GM12864 (cell line): ENCODE measurements at regions not wholly inside any gene's neighbourhood (a gene's known extent, or its start where the extent isn't known, plus 50 kb on each side); places are given as distances from the start of the nearest gene placed in this dataset.

Source experiments
- DNase-seq: peaks from one replicate; pipeline ENCODE4 v3.0.0-alpha.2; 2011; ENCODE audit warnings: low read depth
- H3K4me3 ChIP-seq: 2 replicates; pipeline ENCODE4 v1.5.1; 2011; ENCODE audit warnings: mild to moderate bottlenecking, low read depth, low read length, control low read depth
- TF ChIP-seq, protein P1 (sequence below): IDR thresholded peaks from 2 replicates; pipeline ENCODE4 v1.5.1; 2011; ENCODE audit warnings: low read depth, mild to moderate bottlenecking, moderate library complexity, low read length, control low read depth, inconsistent platforms; ENCODE audit errors: missing control alignments

DNA sequence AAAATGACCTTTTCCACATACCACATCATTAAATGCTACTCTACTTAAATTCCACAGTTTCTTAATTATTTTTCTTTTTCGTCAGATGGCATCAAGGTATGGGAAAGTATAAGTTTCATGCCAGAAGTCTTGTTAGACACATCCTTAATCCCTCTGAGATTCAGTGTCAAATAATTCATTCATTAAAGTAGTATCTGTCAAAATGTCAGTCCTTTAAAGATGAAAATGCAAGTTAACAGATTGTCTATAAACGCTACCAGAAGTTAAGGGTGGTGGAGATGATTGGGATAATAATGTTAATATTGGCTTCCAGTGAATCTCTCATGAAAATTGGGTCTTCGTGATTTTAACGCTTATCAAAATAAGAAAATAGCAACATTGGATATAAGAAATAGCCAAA lies 504.2 kb upstream of the LINC00305 start:
- DNase-seq, result no peak
- TF ChIP-seq, protein P1, sequence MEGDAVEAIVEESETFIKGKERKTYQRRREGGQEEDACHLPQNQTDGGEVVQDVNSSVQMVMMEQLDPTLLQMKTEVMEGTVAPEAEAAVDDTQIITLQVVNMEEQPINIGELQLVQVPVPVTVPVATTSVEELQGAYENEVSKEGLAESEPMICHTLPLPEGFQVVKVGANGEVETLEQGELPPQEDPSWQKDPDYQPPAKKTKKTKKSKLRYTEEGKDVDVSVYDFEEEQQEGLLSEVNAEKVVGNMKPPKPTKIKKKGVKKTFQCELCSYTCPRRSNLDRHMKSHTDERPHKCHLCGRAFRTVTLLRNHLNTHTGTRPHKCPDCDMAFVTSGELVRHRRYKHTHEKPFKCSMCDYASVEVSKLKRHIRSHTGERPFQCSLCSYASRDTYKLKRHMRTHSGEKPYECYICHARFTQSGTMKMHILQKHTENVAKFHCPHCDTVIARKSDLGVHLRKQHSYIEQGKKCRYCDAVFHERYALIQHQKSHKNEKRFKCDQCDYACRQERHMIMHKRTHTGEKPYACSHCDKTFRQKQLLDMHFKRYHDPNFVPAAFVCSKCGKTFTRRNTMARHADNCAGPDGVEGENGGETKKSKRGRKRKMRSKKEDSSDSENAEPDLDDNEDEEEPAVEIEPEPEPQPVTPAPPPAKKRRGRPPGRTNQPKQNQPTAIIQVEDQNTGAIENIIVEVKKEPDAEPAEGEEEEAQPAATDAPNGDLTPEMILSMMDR, result no peak
- H3K4me3 ChIP-seq, result no peak overlapping the region

DNA sequence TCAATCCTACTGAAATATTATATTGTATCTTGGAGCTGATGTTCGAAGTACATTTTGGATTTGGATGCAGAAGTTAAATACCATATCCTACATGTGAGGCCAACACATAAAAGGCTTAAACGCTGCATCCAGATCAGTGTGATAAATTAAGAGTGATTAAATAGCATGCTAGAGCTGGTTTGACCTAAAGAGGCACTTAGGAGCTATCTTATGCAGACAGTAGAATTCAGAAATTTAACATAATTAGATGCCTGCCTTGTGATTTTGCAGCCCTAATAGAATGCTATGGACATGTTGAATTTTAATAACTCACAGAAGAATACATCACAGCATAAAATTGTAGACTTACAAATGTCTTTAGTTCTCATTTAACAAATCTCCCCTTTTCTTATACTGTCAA lies 501.2 kb upstream of the LINC00305 start:
- TF ChIP-seq, protein P1, result no peak
- DNase-seq, result no peak
- H3K4me3 ChIP-seq, result no peak overlapping the region

DNA sequence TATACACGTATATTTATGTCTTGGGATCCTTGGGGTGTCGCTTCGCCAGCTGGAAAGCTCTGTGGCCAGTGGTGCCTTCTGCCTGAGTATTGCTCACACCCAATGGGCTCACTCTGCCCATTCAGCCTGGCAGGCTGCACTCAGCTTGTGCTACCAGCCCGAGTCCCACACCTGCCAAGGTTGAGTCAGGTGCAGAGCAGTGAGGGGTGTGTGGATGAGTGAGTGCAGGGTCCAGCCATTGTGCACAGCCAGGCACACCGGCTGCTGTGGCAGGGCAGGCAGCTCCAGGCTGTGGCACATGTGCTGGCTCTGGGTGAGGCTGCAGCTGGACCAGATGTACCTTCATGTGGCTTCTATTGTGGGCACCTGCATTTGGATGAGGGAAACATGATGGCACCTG lies 496.9 kb upstream of the LINC00305 start:
- TF ChIP-seq, protein P1, result no peak
- H3K4me3 ChIP-seq, result no peak overlapping the region
- no peak for DNase-seq

DNA sequence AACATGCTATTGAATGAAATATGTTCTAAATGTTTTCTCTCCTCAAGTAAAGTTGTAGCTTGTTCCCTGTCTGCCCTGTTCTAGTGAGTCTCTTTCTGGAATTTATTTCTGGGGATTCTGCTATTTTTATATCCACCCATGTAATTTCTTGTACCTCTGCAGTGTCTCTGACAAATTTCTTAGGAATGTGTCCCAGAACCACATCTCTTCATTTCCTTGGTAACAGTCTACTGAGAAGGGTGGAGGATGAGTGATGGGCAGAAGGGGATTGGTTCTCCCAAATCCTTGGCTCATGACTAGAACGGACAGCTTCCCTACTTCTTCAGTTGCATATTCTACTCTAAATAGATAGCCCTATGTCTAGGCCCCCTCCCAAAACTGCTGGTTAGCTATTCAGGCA lies 490.6 kb upstream of the LINC00305 start:
- TF ChIP-seq, protein P1, result no peak
- H3K4me3 ChIP-seq, result no peak overlapping the region
- no peak for DNase-seq

DNA sequence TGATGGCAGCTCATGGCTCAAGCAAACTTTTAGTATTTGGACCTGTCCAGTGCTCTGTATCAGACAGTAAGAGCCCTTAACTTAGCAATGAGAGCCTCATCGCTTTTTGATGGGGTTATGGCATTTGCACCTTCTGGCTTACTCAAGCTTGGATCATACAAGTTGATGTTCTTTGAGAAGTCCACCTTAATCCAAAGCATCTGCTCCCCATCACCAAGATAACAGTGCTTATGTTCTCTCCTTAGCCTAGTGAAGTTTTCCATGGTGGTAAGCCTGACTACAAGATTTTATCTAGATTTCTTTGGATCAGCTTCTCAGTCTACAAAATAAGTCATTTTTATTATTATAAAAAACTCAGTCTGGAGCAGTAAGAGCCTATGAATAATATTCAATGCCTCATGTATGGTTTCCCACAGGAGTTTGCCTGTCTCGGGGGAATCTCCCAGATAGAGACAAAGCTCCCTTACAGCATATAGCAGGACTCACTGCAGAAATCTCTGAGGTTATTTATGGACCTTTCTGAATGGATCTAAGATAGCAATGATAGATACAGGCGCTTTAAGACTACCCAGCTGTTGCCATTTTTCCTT lies 472.2 kb upstream of the LINC00305 start:
- no peak for DNase-seq

GRCh38 chr18:64618390-64618789 lies 469.5 kb upstream of the LINC00305 start:
- H3K4me3 ChIP-seq, result no peak overlapping the region
- TF ChIP-seq, protein P1, result no peak
- DNase-seq, result no peak

More for the DNA sequence above, 472.2 kb upstream of the LINC00305 start:
- no peak overlapping the region for H3K4me3 ChIP-seq
- TF ChIP-seq, protein P1, result no peak

- TF ChIP-seq, protein P1, result no peak
- DNase-seq, result no peak
- H3K4me3 ChIP-seq, result no peak overlapping the region
Observed at GRCh38 chr18:64615021-64615420, 466.1 kb upstream of the LINC00305 start.
